Adrenal gland (tissue), 9 donors: ENCODE measurements at regions not wholly inside any gene's neighbourhood (a gene's known extent, or its start where the extent isn't known, plus 50 kb on each side); places are given as distances from the start of the nearest gene placed in this dataset.

Experiments
- DNase-seq, 7 donors: peaks; one replicate each; pipeline ENCODE4 v3.0.0-alpha.2; 2019 to 2020
- H3K27ac ChIP-seq, 5 donors: fragments of 200-600 bp; sonication (generic) in 4 of 5; 1 replicate in 3 of 5; 2 replicates in 2 of 5; pipeline versions ENCODE4 v1.5.1 to v1.8.0; 2016 to 2020; ENCODE audit warnings: mild to moderate bottlenecking in 1 of 5
- H3K27me3 ChIP-seq: fragments of 200-600 bp; 2 replicates; pipeline ENCODE4 v1.8.0; 2021
- H3K36me3 ChIP-seq, 2 donors: fragments of 200-600 bp; replicated peaks in 1 of 2; 1 replicate in 1 of 2; 2 replicates in 1 of 2; pipeline versions ENCODE4 v1.5.1 to v1.8.0; 2018 to 2022
- H3K4me1 ChIP-seq, 2 donors: fragments of 200-600 bp; replicated peaks in 1 of 2; 1 replicate in 1 of 2; 2 replicates in 1 of 2; pipeline versions ENCODE4 v1.5.1 to v1.8.0; 2018 to 2021
- H3K4me3 ChIP-seq, 4 donors: fragments of 200-600 bp; sonication (generic) in 3 of 4; one replicate each; pipeline ENCODE4 v1.5.1; 2016 to 2018
- H3K9me3 ChIP-seq, 3 donors: fragments of 200-600 bp; sonication (generic) in 1 of 3; replicated peaks in 1 of 3; 1 replicate in 2 of 3; 2 replicates in 1 of 3; pipeline versions ENCODE4 v1.5.1 to v1.8.0; 2016 to 2021
- POLR2A ChIP-seq, 2 donors: fragments of 450-650 bp; IDR thresholded peaks; one replicate each; pipeline ENCODE4 v1.6.1; 2017; ENCODE audit warnings: antibody characterized with exemption in 2 of 2, mild to moderate bottlenecking in 2 of 2, moderate library complexity in 1 of 2
- WGBS, 4 donors: extraction: QIAGEN DNeasy Blood & Tissue Kit in 2 of 4; methylation state at CpG; one replicate each; pipeline versions ENCODE4 v1.1.5 to v1.1.7; 2013 to 2017; 5-methylcytosine and 5-hydroxymethylcytosine counted together
- intact Hi-C, 2 donors: fragments of 100-400 bp; cut with DNase I; formaldehyde crosslinking; loops; one replicate each; pipeline versions ENCODE4 v1.14.1 to v1.15.0; 2022 to 2023
- TF ChIP-seq, protein P1 (sequence below), 6 experiments: fragments of 450-650 bp in 4 of 6; fragments of 200-600 bp in 2 of 6; sonication (generic) in 1 of 6; IDR thresholded peaks; 1 replicate in 5 of 6; 2 replicates in 1 of 6; pipeline versions ENCODE4 v1.5.1 to v1.8.0; 2016 to 2021; ENCODE audit warnings: antibody characterized with exemption in 6 of 6, mild to moderate bottlenecking in 2 of 6, moderate library complexity in 1 of 6
- donor health status: healthy with polysubstance abuse.
- donor health status: Bipolar disorder and iron deficiency.
- donor health status: DM: yes; HTN: yes; CAD: no.
- donor health status: DM: no; HTN: no; CAD: no.
- donor health status: DM: no; HTN: no; CAD: no.

DNA sequence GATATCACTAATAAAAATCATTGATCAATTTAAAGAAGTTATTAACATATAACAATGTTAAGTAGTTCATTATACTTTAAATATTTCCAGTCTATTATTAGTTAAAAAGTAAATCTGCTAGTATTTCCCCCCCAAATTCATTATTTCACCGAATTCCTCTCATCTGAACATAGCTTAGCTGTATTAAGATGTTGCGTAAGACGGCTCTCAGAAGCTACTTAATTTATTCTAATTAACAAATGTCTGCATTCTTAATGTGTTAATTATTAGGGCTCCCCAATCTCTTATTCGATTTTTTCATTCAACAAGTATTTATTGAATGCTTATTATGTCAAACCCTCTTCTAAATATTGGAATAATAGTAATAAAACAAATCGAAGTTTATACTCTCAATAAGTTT, 290.7 kb downstream of the TRIML1 start:
- no peak for DNase-seq
- WGBS, 4 donors, result 60 to 80% (median 75%) methylated on average over 5 of the region's 5 CpGs
- Histone ChIP-seq H3K36me3 (no peaks in the 10 kb centered on the region), H3K9me3 (no peaks in the 10 kb centered on the region), H3K4me1 (no peaks in the 10 kb centered on the region), H3K4me3 (no peak overlapping the region), H3K27ac (no peak overlapping the region), H3K27me3 (no peaks in the 10 kb centered on the region)
- TF ChIP-seq, protein P1, sequence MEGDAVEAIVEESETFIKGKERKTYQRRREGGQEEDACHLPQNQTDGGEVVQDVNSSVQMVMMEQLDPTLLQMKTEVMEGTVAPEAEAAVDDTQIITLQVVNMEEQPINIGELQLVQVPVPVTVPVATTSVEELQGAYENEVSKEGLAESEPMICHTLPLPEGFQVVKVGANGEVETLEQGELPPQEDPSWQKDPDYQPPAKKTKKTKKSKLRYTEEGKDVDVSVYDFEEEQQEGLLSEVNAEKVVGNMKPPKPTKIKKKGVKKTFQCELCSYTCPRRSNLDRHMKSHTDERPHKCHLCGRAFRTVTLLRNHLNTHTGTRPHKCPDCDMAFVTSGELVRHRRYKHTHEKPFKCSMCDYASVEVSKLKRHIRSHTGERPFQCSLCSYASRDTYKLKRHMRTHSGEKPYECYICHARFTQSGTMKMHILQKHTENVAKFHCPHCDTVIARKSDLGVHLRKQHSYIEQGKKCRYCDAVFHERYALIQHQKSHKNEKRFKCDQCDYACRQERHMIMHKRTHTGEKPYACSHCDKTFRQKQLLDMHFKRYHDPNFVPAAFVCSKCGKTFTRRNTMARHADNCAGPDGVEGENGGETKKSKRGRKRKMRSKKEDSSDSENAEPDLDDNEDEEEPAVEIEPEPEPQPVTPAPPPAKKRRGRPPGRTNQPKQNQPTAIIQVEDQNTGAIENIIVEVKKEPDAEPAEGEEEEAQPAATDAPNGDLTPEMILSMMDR (IDR thresholded peaks at IDR 0.05), result no peak
- intact Hi-C loops, result loop anchor here in 1 of 2 donors (10.0 kb wide), 1 partner anchor 225 kb away; no protein-coding TSS in a partner anchor

DNA sequence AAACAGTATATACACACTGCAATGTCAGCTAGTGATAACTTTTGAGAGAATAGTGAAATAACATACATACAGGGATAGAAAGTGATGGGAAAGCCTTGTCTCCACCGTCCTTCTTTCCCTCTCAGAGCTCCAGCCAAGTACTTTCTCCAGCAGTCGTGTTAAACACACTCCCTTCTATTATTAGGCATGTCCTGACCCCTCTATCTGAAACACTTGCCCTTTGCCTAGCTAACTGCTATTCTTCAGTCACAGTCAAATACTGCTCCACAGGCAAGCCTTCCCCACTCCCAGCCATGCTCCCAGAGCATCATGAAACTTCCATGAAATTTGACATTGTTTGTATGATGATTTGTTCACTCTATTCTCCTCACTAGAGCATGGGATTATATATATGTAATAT, 291.1 kb downstream of the TRIML1 start:
- TF ChIP-seq, protein P1 (IDR thresholded peaks at IDR 0.05), result no peak
- TF ChIP-seq POLR2A (IDR thresholded peaks at IDR 0.05), result no peak
- intact Hi-C loops, result loop anchor here in 1 of 2 donors (10.0 kb wide), 1 partner anchor 226 kb away; no protein-coding TSS in a partner anchor

DNA sequence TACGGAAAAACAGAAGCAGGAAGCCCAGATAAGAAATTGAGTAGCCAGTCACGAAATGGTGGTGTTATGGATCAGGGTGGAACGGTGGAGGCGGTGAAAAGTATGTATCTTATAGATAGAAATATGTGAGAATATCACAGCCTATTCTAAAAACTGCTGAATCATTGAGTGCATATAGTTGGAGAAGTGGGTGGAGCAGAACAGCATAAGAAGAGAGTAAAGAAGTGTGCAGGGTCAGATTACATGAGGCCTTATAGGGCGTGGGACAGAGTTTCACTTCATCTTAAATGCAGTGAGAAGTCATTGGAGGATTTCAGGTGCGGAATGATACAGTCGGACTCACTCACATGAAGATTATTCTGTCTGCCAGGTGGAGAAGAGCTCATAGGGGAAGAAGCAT, 293.1 kb downstream of the TRIML1 start:
- TF ChIP-seq, protein P1 (IDR thresholded peaks at IDR 0.05), result no peak
- no peak for TF ChIP-seq POLR2A (IDR thresholded peaks at IDR 0.05)
- intact Hi-C loops, result loop anchor here in 1 of 2 donors (10.0 kb wide), 1 partner anchor 228 kb away; no protein-coding TSS in a partner anchor
- Histone ChIP-seq H3K9me3 (no peaks in the 10 kb centered on the region), H3K27ac (no peak overlapping the region), H3K4me3 (no peak overlapping the region), H3K27me3 (no peaks in the 10 kb centered on the region), H3K4me1 (no peaks in the 10 kb centered on the region), H3K36me3 (no peaks in the 10 kb centered on the region)
- WGBS, 4 donors, result 83 to 89% (median 87%) methylated on average over 7 of the region's 7 CpGs
- no peak for DNase-seq

More for the DNA sequence above, 291.1 kb downstream of the TRIML1 start:
- WGBS, 4 donors, result 19 to 35% (median 29%) methylated on average over 2 of the region's 2 CpGs
- H3K4me1 ChIP-seq, result no peaks in the 10 kb centered on the region
- H3K36me3 ChIP-seq, result no peaks in the 10 kb centered on the region
- H3K27ac ChIP-seq, result no peak overlapping the region
- no peaks in the 10 kb centered on the region for H3K27me3 ChIP-seq
- no peak for DNase-seq
- H3K9me3 ChIP-seq, result no peaks in the 10 kb centered on the region
- H3K4me3 ChIP-seq, result no peak overlapping the region

DNA sequence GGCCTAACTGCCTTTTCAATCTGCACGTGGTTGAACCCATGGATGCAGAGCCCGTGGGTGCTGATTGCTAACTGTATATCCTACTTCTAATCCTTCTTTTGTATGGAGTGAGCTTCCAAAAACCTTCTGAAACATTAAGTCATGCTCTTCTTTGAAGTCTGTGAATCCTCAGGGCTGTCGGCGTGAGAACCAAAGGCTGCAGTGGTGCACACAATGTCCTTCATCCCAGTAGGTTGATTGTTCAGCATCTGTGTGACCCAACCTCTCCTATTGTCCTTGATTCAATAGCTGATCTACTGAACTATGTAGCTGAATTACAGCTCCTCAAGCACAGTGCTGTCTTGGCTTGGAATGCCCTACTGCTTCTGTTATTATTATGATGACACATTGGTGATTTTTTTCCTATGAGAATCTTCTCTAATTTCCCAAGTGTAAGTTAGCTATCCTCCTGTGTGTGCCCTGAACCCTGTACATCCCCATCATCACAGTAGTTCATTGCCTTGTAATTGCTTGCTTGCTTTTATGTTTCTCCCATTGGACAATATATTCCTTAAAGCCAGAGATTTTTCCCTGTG, 294.6 kb downstream of the TRIML1 start:
- TF ChIP-seq POLR2A (IDR thresholded peaks at IDR 0.05), result no peak
- TF ChIP-seq, protein P1 (IDR thresholded peaks at IDR 0.05), result no peak
- 78 to 88% (median 84%) methylated on average over 4 of the region's 4 CpGs for WGBS, 4 donors
- no peak for DNase-seq
- intact Hi-C loops, result loop anchor here in 1 of 2 donors (10.0 kb wide), 1 partner anchor 229 kb away; no protein-coding TSS in a partner anchor
- Histone ChIP-seq H3K9me3 (no peaks in the 10 kb centered on the region), H3K36me3 (no peaks in the 10 kb centered on the region), H3K27me3 (no peaks in the 10 kb centered on the region), H3K4me3 (no peak overlapping the region), H3K27ac (no peak overlapping the region), H3K4me1 (no peaks in the 10 kb centered on the region)
